ENCODE measurements at regions not wholly inside any gene's neighbourhood (a gene's known extent, or its start where the extent isn't known, plus 50 kb on each side); places are given as distances from the start of the nearest gene placed in this dataset.

GRCh38 chr5:104904561-104904960 lies 1342.0 kb upstream of the NUDT12 start:
- no peak overlapping the region for H3K4me3 ChIP-seq (ENCODE audit: control extremely low read depth in 1 of 5, extremely low read depth in 1 of 5, insufficient read depth in 1 of 5, low read depth in 2 of 5, low read length in 4 of 5)
- ChIA-PET CTCF (no interaction called here), POLR2A (no interaction called here)
- no peak overlapping the region for H3K27ac ChIP-seq (ENCODE audit: low read length in 2 of 2)
- no peak for ATAC-seq (ENCODE audit: low read depth)
- no peak overlapping the region for H3K27ac Mint-ChIP-seq
- H2AFZ ChIP-seq (ENCODE audit: insufficient read depth, low read depth, low read length, poor library complexity, severe bottlenecking), result no peak overlapping the region
- H3K36me3 ChIP-seq (replicated peaks in 1 of 2; ENCODE audit: control extremely low read depth in 1 of 2, control insufficient read depth in 1 of 2, extremely low read depth in 1 of 2, insufficient read depth in 2 of 2, low read length in 1 of 2), result no peaks in the 10 kb centered on the region
- H3K4me2 ChIP-seq (replicated peaks; ENCODE audit: low read depth, low read length, poor library complexity, severe bottlenecking), result no peak overlapping the region
- no peaks in the 10 kb centered on the region for H3K4me1 ChIP-seq (ENCODE audit: control insufficient read depth in 2 of 2, insufficient read depth in 2 of 2, low read length in 2 of 2)
- intact Hi-C loops (cut with micrococcal nuclease), result no loop called here
- H3K79me2 ChIP-seq (ENCODE audit: control insufficient read depth, insufficient read depth, low read length), result no peaks in the 10 kb centered on the region
- no peaks in the 10 kb centered on the region for H3K4me1 Mint-ChIP-seq
- peaks cover 0 to 1% (median 0%) of the 10 kb centered on the region in 3 donors for H3K9me3 ChIP-seq (ENCODE audit: control extremely low read depth in 1 of 3, control insufficient read depth in 2 of 3, insufficient read depth in 1 of 3, low read length in 2 of 3)
- H3K27me3 ChIP-seq (replicated peaks in 1 of 4; ENCODE audit: control extremely low read depth in 1 of 4, control insufficient read depth in 3 of 4, insufficient read depth in 4 of 4, low read length in 3 of 4), result no peaks in the 10 kb centered on the region
- H3K9me3 Mint-ChIP-seq (ENCODE audit: insufficient read depth), result no peaks in the 10 kb centered on the region
- TF ChIP-seq CTCF (IDR thresholded peaks at IDR 0.05) (no peak), EZH2 (IDR thresholded peaks at IDR 0.05; ENCODE audit: borderline replicate concordance, insufficient read depth, low read depth, low read length, poor library complexity, severe bottlenecking) (no peak)
- H3K9ac ChIP-seq (ENCODE audit: low read length), result no peak overlapping the region
- no CpG with 5 or more reads among the region's 1 CpG for WGBS (ENCODE audit: insufficient coverage)
- H4K20me1 ChIP-seq (ENCODE audit: control insufficient read depth, insufficient read depth, low read length, poor library complexity, severe bottlenecking), result no peaks in the 10 kb centered on the region
- H3K4me3 Mint-ChIP-seq, result no peak overlapping the region
- H3K27me3 Mint-ChIP-seq, result no peaks in the 10 kb centered on the region
- no peak for DNase-seq

- no peaks in the 10 kb centered on the region for H3K9me3 Mint-ChIP-seq (ENCODE audit: insufficient read depth)
- Histone ChIP-seq H3K79me2 (ENCODE audit: control insufficient read depth, insufficient read depth, low read length) (no peaks in the 10 kb centered on the region), H3K4me3 (ENCODE audit: control extremely low read depth in 1 of 5, extremely low read depth in 1 of 5, insufficient read depth in 1 of 5, low read depth in 2 of 5, low read length in 4 of 5) (no peak overlapping the region), H3K27me3 (replicated peaks in 1 of 4; ENCODE audit: control extremely low read depth in 1 of 4, control insufficient read depth in 3 of 4, insufficient read depth in 4 of 4, low read length in 3 of 4) (no peaks in the 10 kb centered on the region), H3K9ac (ENCODE audit: low read length) (no peak overlapping the region), H3K4me1 (ENCODE audit: control insufficient read depth in 2 of 2, insufficient read depth in 2 of 2, low read length in 2 of 2) (no peaks in the 10 kb centered on the region), H3K27ac (ENCODE audit: low read length in 2 of 2) (no peak overlapping the region), H2AFZ (ENCODE audit: insufficient read depth, low read depth, low read length, poor library complexity, severe bottlenecking) (no peak overlapping the region), H3K9me3 (ENCODE audit: control extremely low read depth in 1 of 3, control insufficient read depth in 2 of 3, insufficient read depth in 1 of 3, low read length in 2 of 3) (peaks cover 0 to 1% (median 0%) of the 10 kb centered on the region in 3 donors), H3K4me2 (replicated peaks; ENCODE audit: low read depth, low read length, poor library complexity, severe bottlenecking) (no peak overlapping the region), H3K36me3 (replicated peaks in 1 of 2; ENCODE audit: control extremely low read depth in 1 of 2, control insufficient read depth in 1 of 2, extremely low read depth in 1 of 2, insufficient read depth in 2 of 2, low read length in 1 of 2) (no peaks in the 10 kb centered on the region), H4K20me1 (ENCODE audit: control insufficient read depth, insufficient read depth, low read length, poor library complexity, severe bottlenecking) (no peaks in the 10 kb centered on the region)
- intact Hi-C loops (cut with micrococcal nuclease), result no loop called here
- DNase-seq (no peak), ATAC-seq (ENCODE audit: low read depth) (no peak)
- no CpG with 5 or more reads among the region's 2 CpGs for WGBS (ENCODE audit: insufficient coverage)
- no peak overlapping the region for H3K4me3 Mint-ChIP-seq
- H3K27me3 Mint-ChIP-seq, result no peaks in the 10 kb centered on the region
- TF ChIP-seq CTCF (IDR thresholded peaks at IDR 0.05) (no peak), EZH2 (IDR thresholded peaks at IDR 0.05; ENCODE audit: borderline replicate concordance, insufficient read depth, low read depth, low read length, poor library complexity, severe bottlenecking) (no peak)
- H3K27ac Mint-ChIP-seq, result no peak overlapping the region
- ChIA-PET CTCF (no interaction called here), POLR2A (no interaction called here)
- H3K4me1 Mint-ChIP-seq, result no peaks in the 10 kb centered on the region
These were observed 1341.4 kb upstream of the NUDT12 start for GRCh38 chr5:104903941-104904340.
